WI38 (cell line): ENCODE measurements at regions not wholly inside any gene's neighbourhood (a gene's known extent, or its start where the extent isn't known, plus 50 kb on each side); places are given as distances from the start of the nearest gene placed in this dataset.

ENCODE experiments used
- H3K4me3 ChIP-seq: 2 replicates; pipeline ENCODE4 v1.5.1; 2011; ENCODE audit warnings: low read depth, mild to moderate bottlenecking, control low read depth, low read length
- TF ChIP-seq, protein P1 (sequence below): IDR thresholded peaks from 2 replicates; pipeline ENCODE4 v1.5.1; 2012; ENCODE audit warnings: low read depth, mild to moderate bottlenecking, control low read depth, low read length

DNA sequence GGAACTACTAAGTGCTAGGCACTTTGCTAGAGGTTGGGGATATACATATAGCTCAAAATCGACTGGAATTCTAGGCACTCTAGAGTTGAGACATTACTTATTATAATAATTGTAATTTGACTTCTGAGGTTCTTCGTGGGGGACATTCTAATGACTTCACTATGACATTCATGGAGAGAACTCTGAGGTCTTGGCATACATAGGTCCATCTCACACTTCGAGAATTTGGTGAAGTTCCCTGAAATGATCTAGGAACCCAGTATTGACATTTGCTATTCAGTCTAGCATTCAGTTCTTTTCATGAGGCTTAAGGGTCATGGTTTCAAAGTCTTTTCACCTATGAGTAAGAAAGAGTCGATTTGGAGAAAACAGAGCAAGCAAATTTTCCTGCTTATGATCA lies 446.6 kb upstream of the JAG1 start:
- H3K4me3 ChIP-seq = no peak overlapping the region
- TF ChIP-seq, protein P1, sequence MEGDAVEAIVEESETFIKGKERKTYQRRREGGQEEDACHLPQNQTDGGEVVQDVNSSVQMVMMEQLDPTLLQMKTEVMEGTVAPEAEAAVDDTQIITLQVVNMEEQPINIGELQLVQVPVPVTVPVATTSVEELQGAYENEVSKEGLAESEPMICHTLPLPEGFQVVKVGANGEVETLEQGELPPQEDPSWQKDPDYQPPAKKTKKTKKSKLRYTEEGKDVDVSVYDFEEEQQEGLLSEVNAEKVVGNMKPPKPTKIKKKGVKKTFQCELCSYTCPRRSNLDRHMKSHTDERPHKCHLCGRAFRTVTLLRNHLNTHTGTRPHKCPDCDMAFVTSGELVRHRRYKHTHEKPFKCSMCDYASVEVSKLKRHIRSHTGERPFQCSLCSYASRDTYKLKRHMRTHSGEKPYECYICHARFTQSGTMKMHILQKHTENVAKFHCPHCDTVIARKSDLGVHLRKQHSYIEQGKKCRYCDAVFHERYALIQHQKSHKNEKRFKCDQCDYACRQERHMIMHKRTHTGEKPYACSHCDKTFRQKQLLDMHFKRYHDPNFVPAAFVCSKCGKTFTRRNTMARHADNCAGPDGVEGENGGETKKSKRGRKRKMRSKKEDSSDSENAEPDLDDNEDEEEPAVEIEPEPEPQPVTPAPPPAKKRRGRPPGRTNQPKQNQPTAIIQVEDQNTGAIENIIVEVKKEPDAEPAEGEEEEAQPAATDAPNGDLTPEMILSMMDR = no peak

GRCh38 chr20:11124849-11125505 lies 451.2 kb upstream of the JAG1 start:
- TF ChIP-seq, protein P1 = no peak
- no peak overlapping the region for H3K4me3 ChIP-seq

GRCh38 chr20:11128220-11128718 lies 454.5 kb upstream of the JAG1 start:
- H3K4me3 ChIP-seq = no peak overlapping the region
- TF ChIP-seq, protein P1 = no peak

DNA sequence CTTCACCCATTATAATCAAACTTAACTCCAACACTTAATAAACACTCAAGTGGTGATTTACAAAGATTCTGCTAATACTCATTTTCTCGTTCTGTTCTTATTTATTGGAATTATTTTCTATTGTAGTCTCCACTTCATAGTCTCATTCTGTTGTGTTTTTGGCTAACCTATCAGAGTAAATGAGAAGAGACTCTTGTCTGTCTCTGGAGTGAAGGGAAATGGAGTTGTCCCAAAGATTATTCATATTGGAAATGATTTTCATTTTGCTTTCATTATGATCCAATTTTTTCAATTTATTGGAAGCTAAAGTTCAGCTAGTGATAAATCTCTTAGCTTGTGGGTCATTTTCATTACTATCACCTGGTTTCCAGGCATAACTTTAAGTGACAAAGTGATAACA lies 454.9 kb upstream of the JAG1 start:
- H3K4me3 ChIP-seq = no peak overlapping the region
- TF ChIP-seq, protein P1 = no peak

GRCh38 chr20:11130554-11131166 lies 456.9 kb upstream of the JAG1 start:
- TF ChIP-seq, protein P1 = no peak
- no peak overlapping the region for H3K4me3 ChIP-seq

DNA sequence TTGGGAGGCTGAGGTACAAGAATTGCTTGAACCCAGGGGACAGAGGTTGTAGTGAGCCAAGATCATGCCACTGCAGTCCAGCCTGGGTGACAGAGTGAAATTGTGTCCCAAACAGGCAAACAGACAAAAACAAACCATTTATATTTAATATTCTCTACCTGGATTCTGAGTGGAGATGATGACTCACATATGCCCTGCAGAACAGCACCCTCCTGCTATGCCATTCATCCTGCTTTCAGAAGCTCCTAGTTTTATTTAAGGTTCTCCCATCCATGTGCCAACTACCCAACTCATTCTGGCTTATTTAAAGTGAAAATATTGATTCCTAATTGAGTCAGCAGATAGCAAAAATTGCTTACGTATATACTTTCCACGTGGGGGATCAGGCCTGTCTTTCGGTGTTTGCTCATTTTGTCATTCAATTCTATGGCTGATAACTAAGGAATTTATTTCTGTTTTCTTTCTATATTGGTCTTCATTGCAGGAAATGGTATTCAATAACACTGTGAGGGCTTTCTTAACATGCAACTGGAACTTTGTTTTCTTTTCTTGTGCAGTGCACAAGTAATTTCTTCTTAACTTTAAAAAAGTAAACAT lies 459.1 kb upstream of the JAG1 start:
- H3K4me3 ChIP-seq = no peak overlapping the region
- TF ChIP-seq, protein P1 = no peak

DNA sequence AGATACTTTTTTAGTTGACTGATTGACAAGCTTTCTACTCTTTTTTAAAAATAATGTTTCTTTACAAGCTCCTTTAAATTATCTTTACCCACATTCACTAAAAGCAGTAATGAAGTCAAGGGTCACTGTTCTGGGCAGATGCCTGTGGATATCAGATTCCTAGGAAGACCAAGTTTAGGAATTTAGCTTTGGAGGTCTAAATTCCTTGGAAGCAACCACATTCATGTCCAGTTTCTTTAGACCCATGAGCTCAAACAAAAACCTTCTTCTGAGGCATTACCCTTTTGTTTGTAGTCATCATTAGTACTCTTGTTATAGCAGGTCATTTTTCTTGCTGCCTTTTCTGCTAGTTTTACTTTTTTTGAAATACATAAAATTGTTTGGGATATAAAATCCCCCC lies 462.9 kb upstream of the JAG1 start:
- TF ChIP-seq, protein P1 = no peak
- no peak overlapping the region for H3K4me3 ChIP-seq
